ENCODE measurements at regions not wholly inside any gene's neighbourhood (a gene's known extent, or its start where the extent isn't known, plus 50 kb on each side); places are given as distances from the start of the nearest gene placed in this dataset.

DNA sequence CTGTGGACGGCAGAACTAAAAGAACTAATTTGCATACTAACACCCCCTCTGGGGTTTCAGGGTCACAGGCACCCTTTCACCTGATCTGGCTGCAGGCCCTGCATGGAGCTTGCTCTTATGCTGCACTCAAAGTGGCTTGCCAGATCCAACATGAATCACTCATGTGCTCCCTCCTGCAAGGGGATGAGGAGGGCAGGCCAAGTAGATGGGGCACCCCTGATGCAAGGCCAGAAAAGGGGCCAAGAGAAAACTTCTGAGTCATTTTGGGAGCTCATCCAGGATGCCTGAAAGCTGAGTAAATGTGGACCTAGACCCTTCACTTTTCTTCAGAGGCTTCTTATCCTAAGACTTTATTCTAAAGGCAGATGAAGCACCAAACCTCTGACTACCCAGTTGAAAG, 558.5 kb upstream of the PTGER4 start:
- TF ChIP-seq, protein P1, sequence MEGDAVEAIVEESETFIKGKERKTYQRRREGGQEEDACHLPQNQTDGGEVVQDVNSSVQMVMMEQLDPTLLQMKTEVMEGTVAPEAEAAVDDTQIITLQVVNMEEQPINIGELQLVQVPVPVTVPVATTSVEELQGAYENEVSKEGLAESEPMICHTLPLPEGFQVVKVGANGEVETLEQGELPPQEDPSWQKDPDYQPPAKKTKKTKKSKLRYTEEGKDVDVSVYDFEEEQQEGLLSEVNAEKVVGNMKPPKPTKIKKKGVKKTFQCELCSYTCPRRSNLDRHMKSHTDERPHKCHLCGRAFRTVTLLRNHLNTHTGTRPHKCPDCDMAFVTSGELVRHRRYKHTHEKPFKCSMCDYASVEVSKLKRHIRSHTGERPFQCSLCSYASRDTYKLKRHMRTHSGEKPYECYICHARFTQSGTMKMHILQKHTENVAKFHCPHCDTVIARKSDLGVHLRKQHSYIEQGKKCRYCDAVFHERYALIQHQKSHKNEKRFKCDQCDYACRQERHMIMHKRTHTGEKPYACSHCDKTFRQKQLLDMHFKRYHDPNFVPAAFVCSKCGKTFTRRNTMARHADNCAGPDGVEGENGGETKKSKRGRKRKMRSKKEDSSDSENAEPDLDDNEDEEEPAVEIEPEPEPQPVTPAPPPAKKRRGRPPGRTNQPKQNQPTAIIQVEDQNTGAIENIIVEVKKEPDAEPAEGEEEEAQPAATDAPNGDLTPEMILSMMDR (conservative IDR thresholded peaks at IDR 0.05 in 1 of 2, IDR thresholded peaks at IDR 0.05 in 1 of 2; ENCODE audit: low read depth in 1 of 2, low read length in 2 of 2), result no peak
- no peak for TF ChIP-seq EZH2 (IDR thresholded peaks at IDR 0.05; ENCODE audit: low read length, missing control alignments)

Data from fibroblast of lung (primary cell).